Breast epithelium (tissue), 3 donors: ENCODE measurements at regions not wholly inside any gene's neighbourhood (a gene's known extent, or its start where the extent isn't known, plus 50 kb on each side); places are given as distances from the start of the nearest gene placed in this dataset.

Experiments used
- CTCF ChIP-seq, 3 donors: fragments of 450-650 bp; IDR thresholded peaks; one replicate each; pipeline ENCODE4 v1.5.1; 2016 to 2017; ENCODE audit warnings: antibody characterized with exemption in 3 of 3, mild to moderate bottlenecking in 3 of 3, moderate library complexity in 3 of 3
- POLR2A ChIP-seq: fragments of 450-650 bp; IDR thresholded peaks from one replicate; pipeline ENCODE4 v1.6.1; 2016; ENCODE audit warnings: antibody characterized with exemption, mild to moderate bottlenecking, moderate library complexity
- POLR2AphosphoS5 ChIP-seq, 3 donors: sonication (generic); formaldehyde crosslinking; IDR thresholded peaks; one replicate each; pipeline ENCODE4 v1.6.1; 2017; ENCODE audit warnings: antibody characterized with exemption in 3 of 3

GRCh38 chr15:37788767-37789396, 145.6 kb upstream of the TMCO5A start:
- TF ChIP-seq CTCF (IDR thresholded peaks at IDR 0.05): no peak
- no peak for TF ChIP-seq POLR2A
- TF ChIP-seq POLR2AphosphoS5 (IDR thresholded peaks at IDR 0.05): no peak
